ENCODE measurements at regions not wholly inside any gene's neighbourhood (a gene's known extent, or its start where the extent isn't known, plus 50 kb on each side); places are given as distances from the start of the nearest gene placed in this dataset.

GRCh38 chr15:35740761-35741160, 194.8 kb upstream of the DPH6 start:
- H3K4me3 ChIP-seq (ENCODE audit: low read depth, low read length): no peak overlapping the region
- TF ChIP-seq CTCF (IDR thresholded peaks at IDR 0.05; ENCODE audit: low read depth, low read length): no peak

GRCh38 chr15:35741395-35741794, 195.4 kb upstream of the DPH6 start:
- no peak overlapping the region for H3K4me3 ChIP-seq (ENCODE audit: low read depth, low read length)
- TF ChIP-seq CTCF (IDR thresholded peaks at IDR 0.05; ENCODE audit: low read depth, low read length): no peak

GRCh38 chr15:35741881-35742280, 195.9 kb upstream of the DPH6 start:
- TF ChIP-seq CTCF (IDR thresholded peaks at IDR 0.05; ENCODE audit: low read depth, low read length): no peak
- H3K4me3 ChIP-seq (ENCODE audit: low read depth, low read length): no peak overlapping the region

GRCh38 chr15:35743321-35743720, 197.4 kb upstream of the DPH6 start:
- TF ChIP-seq CTCF (IDR thresholded peaks at IDR 0.05; ENCODE audit: low read depth, low read length): no peak
- H3K4me3 ChIP-seq (ENCODE audit: low read depth, low read length): no peak overlapping the region

- H3K4me3 ChIP-seq (ENCODE audit: low read depth, low read length): no peak overlapping the region
- no peak for TF ChIP-seq CTCF (IDR thresholded peaks at IDR 0.05; ENCODE audit: low read depth, low read length)
Measured at GRCh38 chr15:35746121-35746520, 200.2 kb upstream of the DPH6 start.

- H3K4me3 ChIP-seq (ENCODE audit: low read depth, low read length): no peak overlapping the region
- TF ChIP-seq CTCF (IDR thresholded peaks at IDR 0.05; ENCODE audit: low read depth, low read length): no peak
Measured at GRCh38 chr15:35748105-35748504, 202.1 kb upstream of the DPH6 start.

- no peak for TF ChIP-seq CTCF (IDR thresholded peaks at IDR 0.05; ENCODE audit: low read depth, low read length)
- H3K4me3 ChIP-seq (ENCODE audit: low read depth, low read length): no peak overlapping the region
Measured at GRCh38 chr15:35750051-35750450, 204.1 kb upstream of the DPH6 start.

Measured in WI38 (cell line).